Left lung (tissue), 4 donors: ENCODE measurements at regions not wholly inside any gene's neighbourhood (a gene's known extent, or its start where the extent isn't known, plus 50 kb on each side); places are given as distances from the start of the nearest gene placed in this dataset.

Source experiments
- ATAC-seq: fragments of 200-7000 bp; cut with Tn5 transposase; one replicate; pipeline ENCODE4 v1.9.1; 2020; ENCODE audit warnings: moderate library complexity
- DNase-seq, 4 donors: peaks; one replicate each; pipeline ENCODE4 v3.0.0-alpha.2; 2013 to 2020
- H3K27ac ChIP-seq, 2 donors: fragments of 200-600 bp; sonication (generic) in 1 of 2; one replicate each; pipeline versions ENCODE4 v1.5.0 to v1.8.0; 2020 to 2021
- H3K27me3 ChIP-seq, 2 donors: fragments of 200-600 bp; sonication (generic) in 1 of 2; one replicate each; pipeline versions ENCODE4 v1.5.0 to v1.8.0; 2020 to 2021
- H3K36me3 ChIP-seq, 2 donors: fragments of 200-600 bp; sonication (generic) in 1 of 2; one replicate each; pipeline versions ENCODE4 v1.5.0 to v1.8.0; 2020 to 2021
- H3K4me1 ChIP-seq, 2 donors: fragments of 200-600 bp; one replicate each; pipeline ENCODE4 v1.8.0; 2021
- H3K4me3 ChIP-seq, 2 donors: fragments of 200-600 bp; sonication (generic) in 1 of 2; one replicate each; pipeline versions ENCODE4 v1.5.0 to v1.8.0; 2020 to 2021; ENCODE audit warnings: mild to moderate bottlenecking in 1 of 2
- H3K9me3 ChIP-seq, 2 donors: fragments of 200-600 bp; sonication (generic) in 1 of 2; one replicate each; pipeline versions ENCODE4 v1.5.0 to v1.8.0; 2020 to 2021
- CTCF ChIP-seq, 2 donors: fragments of 200-600 bp; sonication (generic) in 1 of 2; IDR thresholded peaks; one replicate each; pipeline versions ENCODE4 v1.5.0 to v1.8.0; 2021; ENCODE audit warnings: antibody characterized with exemption in 2 of 2
- intact Hi-C, 2 donors: fragments of 100-400 bp; cut with DNase I; formaldehyde crosslinking; loops; one replicate each; pipeline versions ENCODE4 v1.11.2 to v1.14.2; 2022
- donor health status: DM: no; HTN: yes; CAD: no.
- donor health status: DM: no; HTN: no; CAD: no.

GRCh38 chr5:21063146-21063545 is 1075.1 kb upstream of the CDH18 start:
- Histone ChIP-seq H3K4me1 (no peaks in the 10 kb centered on the region), H3K27me3 (no peaks in the 10 kb centered on the region), H3K4me3 (no peak overlapping the region), H3K9me3 (peaks cover 0 to 23% of the 10 kb centered on the region in 2 donors), H3K27ac (no peak overlapping the region), H3K36me3 (no peaks in the 10 kb centered on the region)
- ATAC-seq: no peak
- no peak for TF ChIP-seq CTCF (IDR thresholded peaks at IDR 0.05)
- intact Hi-C loops: no loop called here
- DNase-seq: no peak

DNA sequence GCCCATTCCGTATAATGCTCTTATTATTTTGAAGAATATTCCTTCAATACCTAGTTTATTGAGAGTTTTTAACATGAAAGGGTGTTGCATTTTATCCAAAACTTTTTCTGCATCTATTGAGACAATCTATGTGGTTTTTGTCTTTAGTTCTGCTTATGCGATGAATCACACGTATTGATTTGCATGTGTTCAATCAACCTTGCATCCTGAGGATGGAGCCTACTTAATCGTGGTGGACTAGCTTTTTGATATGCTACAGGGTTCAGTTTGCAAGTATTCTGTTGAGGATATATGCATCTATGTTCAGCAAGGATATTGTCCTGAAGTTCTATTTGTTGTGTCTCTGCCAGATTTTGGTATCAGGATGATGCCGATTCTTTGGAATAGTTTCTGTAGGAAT is 1070.3 kb upstream of the CDH18 start:
- Histone ChIP-seq H3K4me1 (no peaks in the 10 kb centered on the region), H3K36me3 (no peaks in the 10 kb centered on the region), H3K27me3 (no peaks in the 10 kb centered on the region), H3K4me3 (no peak overlapping the region), H3K27ac (no peak overlapping the region), H3K9me3 (peaks cover 0 to 7% of the 10 kb centered on the region in 2 donors)
- TF ChIP-seq CTCF (IDR thresholded peaks at IDR 0.05): no peak
- no peak for DNase-seq
- no peak for ATAC-seq
- intact Hi-C loops: no loop called here

- Histone ChIP-seq H3K27me3 (no peaks in the 10 kb centered on the region), H3K27ac (no peak overlapping the region), H3K4me1 (no peaks in the 10 kb centered on the region), H3K36me3 (no peaks in the 10 kb centered on the region), H3K9me3 (peaks cover 0 to 6% of the 10 kb centered on the region in 2 donors), H3K4me3 (no peak overlapping the region)
- no peak for TF ChIP-seq CTCF (IDR thresholded peaks at IDR 0.05)
- intact Hi-C loops: no loop called here
- DNase-seq: no peak
- ATAC-seq: no peak
These were observed 1063.9 kb upstream of the CDH18 start for GRCh38 chr5:21051945-21052344.

DNA sequence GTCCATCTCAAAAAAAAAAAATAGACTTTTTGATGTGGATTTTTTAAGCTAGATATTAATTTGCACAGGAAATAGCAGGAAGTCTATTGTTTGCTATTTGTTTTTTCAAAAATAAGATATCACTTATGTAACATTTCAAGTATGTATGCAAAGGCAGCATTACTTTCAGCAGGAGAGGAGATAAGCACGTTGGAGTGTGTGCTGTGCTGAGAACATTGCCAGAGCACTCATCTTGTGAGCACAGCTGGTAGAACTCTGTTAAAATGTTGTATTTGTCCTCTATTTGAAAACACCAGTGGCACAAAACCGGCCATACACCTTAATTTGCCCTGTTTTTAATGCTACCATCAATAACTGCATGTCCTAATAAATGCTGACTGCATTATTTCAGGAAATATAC is 1061.9 kb upstream of the CDH18 start:
- Histone ChIP-seq H3K27me3 (no peaks in the 10 kb centered on the region), H3K27ac (no peak overlapping the region), H3K9me3 (peaks cover 0 to 9% of the 10 kb centered on the region in 2 donors), H3K4me3 (no peak overlapping the region), H3K4me1 (no peaks in the 10 kb centered on the region), H3K36me3 (no peaks in the 10 kb centered on the region)
- TF ChIP-seq CTCF (IDR thresholded peaks at IDR 0.05): no peak
- ATAC-seq (peak; percentile 92), DNase-seq (peak in 2 of 4 donors; percentile 3 to 32)
- intact Hi-C loops: no loop called here

GRCh38 chr5:21030981-21031380 is 1043.0 kb upstream of the CDH18 start:
- no peaks in the 10 kb centered on the region for H3K27me3 ChIP-seq
- TF ChIP-seq CTCF (IDR thresholded peaks at IDR 0.05): no peak
- H3K36me3 ChIP-seq: no peaks in the 10 kb centered on the region
- H3K4me3 ChIP-seq: no peak overlapping the region
- intact Hi-C loops: no loop called here
- ATAC-seq (no peak), DNase-seq (no peak)
- no peak overlapping the region for H3K27ac ChIP-seq
- no peaks in the 10 kb centered on the region for H3K9me3 ChIP-seq
- no peaks in the 10 kb centered on the region for H3K4me1 ChIP-seq
